ENCODE measurements at regions not wholly inside any gene's neighbourhood (a gene's known extent, or its start where the extent isn't known, plus 50 kb on each side); places are given as distances from the start of the nearest gene placed in this dataset.

- Histone ChIP-seq H3K4me2 (ENCODE audit: low read length) (no peak overlapping the region), H3K4me3 (ENCODE audit: low read depth, low read length, poor library complexity, severe bottlenecking) (no peak overlapping the region), H4K20me1 (ENCODE audit: insufficient read depth, low read length) (no peaks in the 10 kb centered on the region), H2AFZ (ENCODE audit: low read length) (no peak overlapping the region), H3K27ac (ENCODE audit: low read depth, low read length, poor library complexity, severe bottlenecking) (no peak overlapping the region), H3K4me1 (ENCODE audit: insufficient read depth, low read length, poor library complexity, severe bottlenecking) (no peaks in the 10 kb centered on the region), H3K79me2 (ENCODE audit: insufficient read depth, low read depth, low read length) (no peaks in the 10 kb centered on the region), H3K36me3 (ENCODE audit: insufficient read depth, low read length) (no peaks in the 10 kb centered on the region), H3K9me3 (ENCODE audit: low read length) (no peaks in the 10 kb centered on the region), H3K9me2 (ENCODE audit: insufficient read depth, low read length) (no peaks in the 10 kb centered on the region)
- TF ChIP-seq EZH2phosphoT487 (IDR thresholded peaks at IDR 0.05; ENCODE audit: borderline replicate concordance, low read depth, low read length) = no peak
- no peak for TF ChIP-seq CTCF (conservative IDR thresholded peaks at IDR 0.05; ENCODE audit: low read length)
- DNase-seq (ENCODE audit: low spot score) = no peak
- intact Hi-C loops (cut with micrococcal nuclease; ENCODE audit: unreplicated experiment) = no loop called here
- CTCF ChIA-PET (ENCODE audit: unreplicated experiment) = no interaction called here
- BruUV-seq (replicated peaks) = no TSS peak
- POLR2A ChIA-PET = no interaction called here
Measured at GRCh38 chr3:28743831-28744230, 395.2 kb upstream of the AZI2 start.

- H3K27ac ChIP-seq (ENCODE audit: low read depth, low read length, poor library complexity, severe bottlenecking) = no peak overlapping the region
- DNase-seq (ENCODE audit: low spot score) = no peak
- intact Hi-C loops (cut with micrococcal nuclease; ENCODE audit: unreplicated experiment) = no loop called here
- TF ChIP-seq CTCF (conservative IDR thresholded peaks at IDR 0.05; ENCODE audit: low read length) (no peak), EZH2phosphoT487 (IDR thresholded peaks at IDR 0.05; ENCODE audit: borderline replicate concordance, low read depth, low read length) (no peak)
- H3K4me1 ChIP-seq (ENCODE audit: insufficient read depth, low read length, poor library complexity, severe bottlenecking) = no peaks in the 10 kb centered on the region
- no peak overlapping the region for H2AFZ ChIP-seq (ENCODE audit: low read length)
- POLR2A ChIA-PET = no interaction called here
- H3K9me3 ChIP-seq (ENCODE audit: low read length) = no peaks in the 10 kb centered on the region
- H3K4me3 ChIP-seq (ENCODE audit: low read depth, low read length, poor library complexity, severe bottlenecking) = no peak overlapping the region
- no peaks in the 10 kb centered on the region for H3K36me3 ChIP-seq (ENCODE audit: insufficient read depth, low read length)
- H3K4me2 ChIP-seq (ENCODE audit: low read length) = no peak overlapping the region
- no peaks in the 10 kb centered on the region for H4K20me1 ChIP-seq (ENCODE audit: insufficient read depth, low read length)
- no peaks in the 10 kb centered on the region for H3K9me2 ChIP-seq (ENCODE audit: insufficient read depth, low read length)
- CTCF ChIA-PET (ENCODE audit: unreplicated experiment) = no interaction called here
- no TSS peak for BruUV-seq (replicated peaks)
- H3K79me2 ChIP-seq (ENCODE audit: insufficient read depth, low read depth, low read length) = no peaks in the 10 kb centered on the region
Measured at GRCh38 chr3:28745436-28745835, 396.8 kb upstream of the AZI2 start.

DNA sequence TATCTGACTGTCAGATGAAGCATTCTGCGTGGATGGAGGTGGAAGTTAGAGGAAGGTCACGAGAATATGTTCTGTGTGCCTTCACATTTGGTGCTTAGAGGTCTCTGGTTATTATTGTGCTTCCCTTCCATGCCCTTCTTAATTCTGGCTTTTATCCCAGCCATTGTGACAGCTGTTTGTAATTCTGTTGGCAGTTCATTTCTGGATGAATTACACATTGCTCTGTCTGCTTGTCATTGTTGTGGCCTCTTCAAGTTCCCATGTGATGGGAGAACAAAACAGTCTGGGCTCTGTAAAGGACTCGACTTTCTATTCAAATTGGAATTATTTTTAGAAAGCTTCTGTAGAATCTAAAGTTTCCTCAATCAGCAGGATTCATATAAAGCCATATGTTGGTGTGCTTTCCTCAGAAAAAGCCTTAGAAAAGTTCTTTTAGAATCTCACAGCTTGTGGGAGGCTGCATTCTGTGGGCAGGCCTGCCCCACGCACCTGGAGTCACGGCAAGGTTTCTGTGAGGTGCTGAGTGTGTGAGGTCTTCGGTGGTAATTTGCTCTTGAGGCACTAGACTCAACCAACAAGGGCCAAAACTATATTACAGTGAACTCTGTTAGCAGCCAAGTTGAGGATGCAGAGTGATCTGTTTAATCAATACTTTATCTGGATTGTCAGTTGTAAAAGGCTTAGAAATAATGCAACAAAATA is 397.4 kb upstream of the AZI2 start:
- ChIA-PET CTCF (ENCODE audit: unreplicated experiment) (no interaction called here), POLR2A (no interaction called here)
- BruUV-seq (replicated peaks) = no TSS peak
- H3K4me1 ChIP-seq (ENCODE audit: insufficient read depth, low read length, poor library complexity, severe bottlenecking) = no peaks in the 10 kb centered on the region
- no peaks in the 10 kb centered on the region for H3K79me2 ChIP-seq (ENCODE audit: insufficient read depth, low read depth, low read length)
- no peaks in the 10 kb centered on the region for H3K9me3 ChIP-seq (ENCODE audit: low read length)
- no peaks in the 10 kb centered on the region for H4K20me1 ChIP-seq (ENCODE audit: insufficient read depth, low read length)
- no peak overlapping the region for H3K27ac ChIP-seq (ENCODE audit: low read depth, low read length, poor library complexity, severe bottlenecking)
- H3K36me3 ChIP-seq (ENCODE audit: insufficient read depth, low read length) = no peaks in the 10 kb centered on the region
- H2AFZ ChIP-seq (ENCODE audit: low read length) = no peak overlapping the region
- intact Hi-C loops (cut with micrococcal nuclease; ENCODE audit: unreplicated experiment) = no loop called here
- no peak overlapping the region for H3K4me3 ChIP-seq (ENCODE audit: low read depth, low read length, poor library complexity, severe bottlenecking)
- no peak overlapping the region for H3K4me2 ChIP-seq (ENCODE audit: low read length)
- DNase-seq (ENCODE audit: low spot score) = no peak
- TF ChIP-seq CTCF (conservative IDR thresholded peaks at IDR 0.05; ENCODE audit: low read length) = no peak
- TF ChIP-seq EZH2phosphoT487 (IDR thresholded peaks at IDR 0.05; ENCODE audit: borderline replicate concordance, low read depth, low read length) = no peak
- no peaks in the 10 kb centered on the region for H3K9me2 ChIP-seq (ENCODE audit: insufficient read depth, low read length)

All from OCI-LY7 (cell line).